ACC112 (cell line): ENCODE measurements at regions not wholly inside any gene's neighbourhood (a gene's known extent, or its start where the extent isn't known, plus 50 kb on each side); places are given as distances from the start of the nearest gene placed in this dataset.
"Not testable (repeated sequence)": the region's sequence is repeated elsewhere in the genome, so short reads cannot be mapped to it uniquely, and the experiment has no call there.

ENCODE experiments used
- H2AFZ ChIP-seq: fragments of 200-600 bp; sonication (generic); one replicate; pipeline ENCODE4 v1.6.0; 2017; ENCODE audit warnings: antibody characterized with exemption, low read length; ENCODE audit not compliant: unreplicated experiment
- H3K27ac ChIP-seq: fragments of 200-600 bp; sonication (generic); 2 replicates; pipeline ENCODE4 v1.5.1; 2014; ENCODE audit warnings: low read depth, mild to moderate bottlenecking, antibody characterized with exemption, low read length, moderate library complexity
- H3K27me3 ChIP-seq: fragments of 200-600 bp; sonication (generic); 2 replicates; pipeline ENCODE4 v1.6.1; 2014; ENCODE audit warnings: mild to moderate bottlenecking, antibody characterized with exemption, low read length, moderate library complexity, mixed read lengths; ENCODE audit not compliant: insufficient read depth
- H3K36me3 ChIP-seq: fragments of 200-600 bp; sonication (generic); 2 replicates; pipeline ENCODE4 v1.6.1; 2016; ENCODE audit warnings: mild to moderate bottlenecking, antibody characterized with exemption, low read length, moderate library complexity, mixed read lengths; ENCODE audit not compliant: insufficient read depth
- H3K4me1 ChIP-seq: fragments of 200-600 bp; sonication (generic); one replicate; pipeline ENCODE4 v1.6.1; 2016; ENCODE audit warnings: low read length, mixed read lengths; ENCODE audit not compliant: insufficient read depth, unreplicated experiment, control insufficient read depth
- H3K4me3 ChIP-seq: fragments of 200-600 bp; sonication (generic); 2 replicates; pipeline ENCODE4 v1.5.1; 2014; ENCODE audit warnings: mild to moderate bottlenecking, low read depth, low read length
- H3K79me2 ChIP-seq: fragments of 200-600 bp; sonication (generic); one replicate; pipeline ENCODE4 v1.6.0; 2016; ENCODE audit warnings: low read length; ENCODE audit not compliant: control insufficient read depth, unreplicated experiment, insufficient read depth

DNA sequence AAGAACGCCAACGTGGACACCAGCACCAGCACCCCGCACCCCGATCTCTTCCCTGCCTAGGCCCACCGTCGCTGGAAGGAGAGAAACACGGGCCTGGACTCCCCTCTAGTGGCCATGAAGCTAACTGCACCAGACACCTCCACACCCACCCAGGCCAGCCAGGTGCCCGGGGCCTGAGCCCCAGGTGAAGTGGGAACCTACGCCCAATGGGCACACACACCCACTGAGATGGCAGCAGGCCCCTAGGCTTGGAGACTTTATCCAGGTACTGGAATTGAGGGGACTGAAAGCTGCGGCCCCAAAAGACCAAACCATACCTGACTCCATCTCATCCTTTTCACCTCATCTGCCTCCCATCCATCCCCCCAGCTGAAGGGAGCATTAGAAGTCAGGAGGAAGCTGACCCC lies 81.0 kb downstream of the BUD13 start:
- Histone ChIP-seq H3K36me3 (no peaks in the 10 kb centered on the region), H3K4me1 (no peaks in the 10 kb centered on the region), H3K79me2 (no peaks in the 10 kb centered on the region), H3K27ac (no peak overlapping the region), H2AFZ (no peak overlapping the region), H3K27me3 (peaks cover 8% of the 10 kb centered on the region; the same call in 1 of the 2 replicates), H3K4me3 (no peak overlapping the region)

DNA sequence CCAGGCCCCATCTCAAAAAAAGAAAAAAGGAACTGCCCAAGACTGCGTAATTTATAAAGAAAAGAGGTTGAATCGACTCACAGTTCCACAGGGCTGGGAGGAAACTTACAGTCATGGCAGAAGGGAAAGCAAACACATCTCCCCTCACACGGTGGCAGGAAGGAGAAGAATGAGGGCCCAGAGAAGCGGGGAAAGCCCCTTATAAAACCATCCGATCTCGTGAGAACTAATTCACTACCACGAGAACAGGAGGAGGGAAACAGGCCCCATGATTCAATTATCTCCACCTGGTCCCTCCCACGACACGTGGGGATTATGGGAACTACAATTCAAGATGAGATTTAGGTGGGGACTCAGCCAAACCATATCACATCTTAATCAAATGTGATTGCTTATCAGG lies 82.2 kb downstream of the BUD13 start:
- H3K4me1 ChIP-seq = no peaks in the 10 kb centered on the region
- no peaks in the 10 kb centered on the region for H3K79me2 ChIP-seq
- no peak overlapping the region for H2AFZ ChIP-seq
- H3K27ac ChIP-seq = no peak overlapping the region
- peaks cover 8% of the 10 kb centered on the region; the same call in 1 of the 2 replicates for H3K27me3 ChIP-seq
- no peaks in the 10 kb centered on the region for H3K36me3 ChIP-seq
- no peak overlapping the region for H3K4me3 ChIP-seq

DNA sequence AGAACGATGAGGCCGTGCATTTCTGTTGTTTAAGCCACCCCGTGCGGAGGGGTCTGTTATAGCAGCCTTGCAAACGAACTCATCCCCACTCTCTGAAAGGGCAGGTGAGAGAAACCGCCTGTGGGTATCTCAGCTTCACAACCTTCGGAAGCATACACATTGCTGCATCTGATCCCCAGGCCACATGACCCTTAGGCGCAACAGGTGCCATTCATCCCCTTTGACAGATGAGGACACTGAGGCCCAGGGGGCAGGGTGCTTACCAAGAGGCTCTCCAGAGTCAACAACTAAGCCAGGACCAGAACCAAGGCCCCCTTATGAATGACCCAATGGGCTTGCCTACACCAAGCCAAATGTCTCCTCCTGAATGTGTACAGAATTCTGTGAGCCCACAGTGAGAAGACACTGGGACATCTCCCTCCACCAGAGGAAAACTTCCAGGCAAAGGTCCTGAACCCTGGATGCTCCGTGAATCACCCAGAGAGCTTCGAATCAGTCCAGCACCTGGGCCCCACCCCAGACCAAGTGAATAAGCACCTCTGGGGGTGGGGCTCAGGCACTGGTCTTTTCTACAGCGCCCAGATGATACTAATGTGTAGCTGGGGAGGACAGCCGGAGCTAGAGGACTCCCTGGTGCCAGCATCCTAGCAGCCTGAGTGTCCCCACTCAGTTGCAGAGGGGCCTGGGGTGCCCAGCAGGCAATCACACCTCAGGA lies 83.2 kb downstream of the BUD13 start:
- H3K79me2 ChIP-seq = no peaks in the 10 kb centered on the region
- no peaks in the 10 kb centered on the region for H3K4me1 ChIP-seq
- no peaks in the 10 kb centered on the region for H3K36me3 ChIP-seq
- no peak overlapping the region for H2AFZ ChIP-seq
- peaks cover 4% of the 10 kb centered on the region for H3K27me3 ChIP-seq
- no peak overlapping the region for H3K4me3 ChIP-seq
- H3K27ac ChIP-seq = no peak overlapping the region

DNA sequence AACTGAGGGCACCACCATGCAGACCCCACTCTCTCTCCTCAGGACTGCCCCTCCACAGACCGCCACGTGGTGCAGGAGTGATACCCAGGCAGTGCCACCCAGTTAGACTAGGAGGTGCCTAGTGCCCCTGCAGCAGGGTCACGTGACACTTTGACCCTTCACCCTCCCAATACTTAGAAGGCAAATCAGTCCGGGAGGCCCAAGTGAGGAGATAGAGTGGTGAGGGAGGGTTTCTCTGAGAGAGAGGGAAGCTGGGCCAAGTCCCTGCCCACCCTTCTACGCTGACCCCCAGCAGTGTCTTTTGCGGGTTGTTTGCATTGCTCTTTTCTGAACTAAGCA lies 84.6 kb downstream of the BUD13 start:
- no peaks in the 10 kb centered on the region for H3K36me3 ChIP-seq
- no peak overlapping the region for H2AFZ ChIP-seq
- no peak overlapping the region for H3K27ac ChIP-seq
- H3K4me1 ChIP-seq = no peaks in the 10 kb centered on the region
- H3K79me2 ChIP-seq = no peaks in the 10 kb centered on the region
- H3K27me3 ChIP-seq = peaks cover 8% of the 10 kb centered on the region
- no peak overlapping the region for H3K4me3 ChIP-seq

DNA sequence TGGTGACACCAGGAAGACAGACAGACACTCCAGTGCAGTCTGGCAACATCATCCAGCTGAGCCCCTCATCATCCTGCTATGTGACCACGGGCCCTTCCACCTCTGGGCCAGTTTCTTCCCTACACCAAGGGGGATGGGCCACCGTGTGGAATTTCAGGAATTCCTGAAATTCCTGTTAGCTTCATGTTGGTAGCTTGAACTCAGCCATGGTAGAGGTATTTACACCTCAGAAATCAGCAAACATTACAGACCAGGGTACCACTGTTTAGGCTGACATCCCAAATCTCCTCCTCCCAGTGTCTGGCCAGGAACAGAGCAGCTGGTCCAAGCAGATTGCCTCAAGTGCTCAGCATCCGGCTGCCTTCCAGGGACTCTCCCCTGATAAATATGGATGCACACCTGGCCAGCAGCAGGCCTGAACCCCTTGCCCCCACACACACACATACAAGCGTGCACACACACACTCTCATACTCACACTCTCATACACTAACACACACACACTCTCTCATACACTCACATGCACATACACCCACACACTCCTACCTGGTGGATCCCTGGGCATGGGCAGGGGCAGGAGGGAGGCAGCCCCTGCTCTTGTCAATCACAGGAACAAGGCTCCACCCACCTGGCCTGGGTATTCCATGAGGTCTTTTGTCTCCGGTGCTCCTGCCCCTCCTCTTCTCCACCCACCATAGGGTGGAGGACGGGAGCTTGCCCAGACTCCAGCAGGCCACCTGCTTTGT lies 85.2 kb downstream of the BUD13 start:
- no peaks in the 10 kb centered on the region for H3K36me3 ChIP-seq
- no peak overlapping the region for H3K27ac ChIP-seq
- H2AFZ ChIP-seq = no peak overlapping the region
- H3K27me3 ChIP-seq = peaks cover 8% of the 10 kb centered on the region
- H3K4me3 ChIP-seq = no peak overlapping the region
- H3K4me1 ChIP-seq = no peaks in the 10 kb centered on the region
- H3K79me2 ChIP-seq = no peaks in the 10 kb centered on the region

DNA sequence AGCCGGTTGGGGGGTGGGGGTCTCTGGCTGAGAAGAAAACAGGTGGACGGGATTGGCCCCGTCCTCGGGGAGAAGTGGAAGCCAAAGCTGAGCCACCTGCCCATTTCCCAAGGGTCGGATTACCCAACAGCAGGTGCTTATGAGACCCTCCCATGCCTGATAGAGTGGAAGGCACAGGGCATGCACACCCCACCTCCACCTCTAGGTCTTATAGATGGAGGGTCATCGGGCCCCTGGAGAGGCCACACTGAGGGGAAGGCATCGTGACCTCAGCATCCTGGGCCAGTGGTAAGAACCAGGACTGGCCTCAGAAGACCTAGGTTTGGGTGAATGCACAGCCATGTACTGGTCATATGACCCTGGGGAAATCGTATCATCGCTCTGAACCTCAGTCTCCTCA lies 85.9 kb downstream of the BUD13 start:
- Histone ChIP-seq H3K4me3 (no peak overlapping the region), H3K79me2 (no peaks in the 10 kb centered on the region), H3K27ac (no peak overlapping the region), H3K36me3 (no peaks in the 10 kb centered on the region), H2AFZ (no peak overlapping the region), H3K27me3 (peaks cover 8% of the 10 kb centered on the region), H3K4me1 (no peaks in the 10 kb centered on the region)

DNA sequence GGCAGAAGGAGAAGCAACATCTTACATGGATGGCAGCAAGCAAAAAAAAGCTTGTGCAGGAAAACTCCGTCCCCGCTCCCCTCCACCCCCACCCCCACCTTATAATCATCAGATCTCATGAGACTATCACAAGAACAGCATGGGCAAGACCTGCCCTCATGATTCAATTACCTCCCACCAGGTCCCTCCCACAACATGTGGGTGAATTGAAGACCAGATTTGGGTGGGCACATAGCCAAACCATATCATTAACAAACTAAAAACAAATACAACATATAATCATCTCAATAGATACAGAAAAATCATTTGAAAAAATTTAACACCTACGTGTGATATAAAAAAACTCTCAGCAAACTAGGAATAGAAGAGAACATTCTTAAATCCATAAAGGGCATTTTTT lies 88.8 kb downstream of the BUD13 start:
- Histone ChIP-seq H3K79me2 (no peaks in the 10 kb centered on the region), H3K27ac (no peak overlapping the region), H3K27me3 (peaks cover 8% of the 10 kb centered on the region)

DNA sequence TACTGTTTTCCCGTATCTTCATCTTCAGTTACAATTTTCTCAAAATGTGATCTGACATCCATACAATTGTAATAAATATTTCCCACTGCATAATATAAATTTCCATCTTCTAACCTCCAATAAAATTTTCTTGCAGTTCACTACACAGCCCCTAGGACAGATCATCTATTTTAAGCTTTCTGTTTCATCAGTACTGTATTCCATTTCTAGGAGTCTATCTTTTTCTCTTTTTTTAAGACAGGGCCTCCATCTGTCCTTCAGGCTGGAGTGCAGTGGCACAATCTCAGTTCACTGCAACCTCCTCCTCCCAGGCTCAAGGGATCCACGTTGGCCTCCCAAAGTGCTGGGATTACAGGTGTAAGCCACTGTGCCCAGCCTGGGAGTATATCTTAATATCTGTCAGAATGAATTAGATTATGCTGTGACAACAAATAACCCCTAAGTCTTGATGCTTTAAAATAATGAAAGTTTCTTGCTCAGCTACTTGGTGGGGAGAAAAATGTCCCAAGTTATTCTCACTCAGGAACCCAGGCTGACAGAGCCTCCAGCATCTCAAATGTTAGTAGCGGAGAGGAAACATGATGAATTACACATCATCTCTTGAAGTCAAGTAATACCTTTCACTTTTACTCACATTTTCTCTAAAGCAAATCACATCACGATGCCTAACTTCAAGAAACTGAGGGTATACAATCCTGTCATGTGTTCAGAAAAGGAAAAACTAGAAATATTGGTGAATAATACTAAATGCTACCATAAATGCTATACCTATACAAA lies 92.2 kb downstream of the BUD13 start:
- no peaks in the 10 kb centered on the region for H3K79me2 ChIP-seq
- no peak overlapping the region for H3K4me3 ChIP-seq
- H3K27ac ChIP-seq = no peak overlapping the region
- no peaks in the 10 kb centered on the region for H3K4me1 ChIP-seq
- no peaks in the 10 kb centered on the region for H3K36me3 ChIP-seq
- no peak overlapping the region for H2AFZ ChIP-seq
- H3K27me3 ChIP-seq = peaks cover 8% of the 10 kb centered on the region

More for the DNA sequence above, 88.8 kb downstream of the BUD13 start:
- Histone ChIP-seq H2AFZ (no peak overlapping the region), H3K4me1 (no peaks in the 10 kb centered on the region), H3K36me3 (no peaks in the 10 kb centered on the region), H3K4me3 (no peak overlapping the region)

DNA sequence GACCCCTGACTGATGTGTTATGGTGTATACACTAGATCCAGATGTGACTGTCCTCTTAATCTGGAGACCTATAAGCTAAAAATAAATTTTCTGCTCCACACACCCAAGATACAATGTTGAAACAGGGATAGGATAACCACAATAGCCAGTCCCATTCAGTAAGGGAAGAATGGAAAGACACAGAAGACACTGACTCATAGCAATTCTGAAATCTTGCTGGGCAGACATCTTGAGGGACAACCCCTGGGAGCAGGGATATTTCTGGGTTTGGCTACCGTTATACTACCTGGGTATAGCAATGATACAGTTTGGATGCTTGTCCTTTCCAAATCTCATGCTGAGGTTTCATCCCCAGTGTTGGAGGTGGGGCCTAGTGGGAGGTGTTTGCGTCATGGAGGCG lies 93.9 kb downstream of the BUD13 start:
- no peak overlapping the region for H2AFZ ChIP-seq
- no peaks in the 10 kb centered on the region for H3K4me1 ChIP-seq
- H3K79me2 ChIP-seq = no peaks in the 10 kb centered on the region
- H3K27me3 ChIP-seq = peaks cover 4% of the 10 kb centered on the region; the same call in 1 of the 2 replicates
- no peak overlapping the region for H3K4me3 ChIP-seq
- no peaks in the 10 kb centered on the region for H3K36me3 ChIP-seq
- no peak overlapping the region for H3K27ac ChIP-seq

DNA sequence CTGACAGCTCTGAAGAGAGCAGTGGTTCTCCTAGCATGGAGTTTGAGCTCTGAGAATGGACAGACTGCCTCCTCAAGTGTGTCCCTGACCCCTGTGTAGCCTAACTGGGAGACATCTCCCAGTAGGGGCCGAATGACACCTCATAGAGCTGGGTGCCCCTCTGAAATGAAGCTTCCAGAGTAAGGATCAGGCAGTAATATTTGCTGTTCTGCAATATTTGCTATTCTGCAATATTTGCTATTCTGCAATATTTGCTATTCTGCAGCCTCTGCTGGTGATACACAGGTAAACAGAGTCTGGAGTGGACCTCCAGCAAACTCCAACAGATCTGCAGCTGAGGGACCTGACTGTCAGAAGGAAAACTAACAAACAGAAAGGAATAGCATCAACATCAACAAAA lies 105.5 kb downstream of the BUD13 start:
- not testable (repeated sequence) for H3K36me3 ChIP-seq, H2AFZ ChIP-seq, H3K79me2 ChIP-seq, H3K4me3 ChIP-seq, H3K27ac ChIP-seq, H3K4me1 ChIP-seq
- H3K27me3 ChIP-seq = peaks cover 24% of the 10 kb centered on the region
